HEK293T (cell line): ENCODE measurements at regions not wholly inside any gene's neighbourhood (a gene's known extent, or its start where the extent isn't known, plus 50 kb on each side); places are given as distances from the start of the nearest gene placed in this dataset.
"Not testable (repeated sequence)": the region's sequence is repeated elsewhere in the genome, so short reads cannot be mapped to it uniquely, and the experiment has no call there.

Experiments
- CTCF ChIA-PET: fragments of 350-600 bp; formaldehyde crosslinking; extraction: SDS; loops from one replicate; lab custom pipeline; 2021; ENCODE audit warnings: antibody characterized with exemption, inconsistent platforms; lab: Yijun Ruan, JAX
- POLR2A ChIA-PET: fragments of 350-600 bp; formaldehyde crosslinking; extraction: SDS; loops from one replicate; lab custom pipeline; 2020; ENCODE audit warnings: antibody characterized with exemption, inconsistent platforms; lab: Yijun Ruan, JAX
- DNase-seq: peaks from one replicate; pipeline ENCODE4 v3.0.0; 2012; ENCODE audit warnings: mixed read lengths; ENCODE audit errors: extremely low spot score
- ARNT ChIP-seq: fragments of 450-650 bp; IDR thresholded peaks from 2 replicates; pipeline ENCODE4 v1.6.1; 2017; ENCODE audit warnings: mild to moderate bottlenecking
- BHLHE40 ChIP-seq: fragments of 450-650 bp; IDR thresholded peaks from 2 replicates; pipeline ENCODE4 v1.6.1; 2016; ENCODE audit warnings: mild to moderate bottlenecking, moderate library complexity, borderline replicate concordance
- CTBP1 ChIP-seq: fragments of 450-650 bp; IDR thresholded peaks from 2 replicates; pipeline ENCODE4 v1.6.1; 2016; ENCODE audit warnings: borderline replicate concordance
- ELF4 ChIP-seq: fragments of 450-650 bp; IDR thresholded peaks from 2 replicates; pipeline ENCODE4 v1.6.1; 2017; ENCODE audit warnings: antibody characterized with exemption
- FOXA1 ChIP-seq: fragments of 450-650 bp; IDR thresholded peaks from 2 replicates; pipeline ENCODE4 v1.6.1; 2016; ENCODE audit warnings: mild to moderate bottlenecking
- FOXK2 ChIP-seq: fragments of 450-650 bp; IDR thresholded peaks from 2 replicates; pipeline ENCODE4 v1.6.1; 2016; ENCODE audit warnings: mild to moderate bottlenecking
- FOXM1 ChIP-seq: fragments of 450-650 bp; IDR thresholded peaks from 2 replicates; pipeline ENCODE4 v1.6.1; 2017; ENCODE audit warnings: mild to moderate bottlenecking, borderline replicate concordance
- HDGF ChIP-seq: fragments of 450-650 bp; IDR thresholded peaks from 2 replicates; pipeline ENCODE4 v1.6.1; 2017; ENCODE audit warnings: antibody characterized with exemption, borderline replicate concordance
- L3MBTL2 ChIP-seq: fragments of 450-650 bp; conservative IDR thresholded peaks from 2 replicates; pipeline ENCODE4 v1.6.1; 2016; ENCODE audit warnings: mild to moderate bottlenecking
- LEF1 ChIP-seq: fragments of 450-650 bp; IDR thresholded peaks from 2 replicates; pipeline ENCODE4 v1.6.1; 2017; ENCODE audit warnings: mild to moderate bottlenecking, borderline replicate concordance
- NFRKB ChIP-seq: fragments of 450-650 bp; IDR thresholded peaks from 2 replicates; pipeline ENCODE4 v1.6.1; 2016; ENCODE audit warnings: mild to moderate bottlenecking, moderate library complexity
- PKNOX1 ChIP-seq: fragments of 450-650 bp; IDR thresholded peaks from 2 replicates; pipeline ENCODE4 v1.6.1; 2016
- SP1 ChIP-seq: fragments of 450-650 bp; IDR thresholded peaks from 2 replicates; pipeline ENCODE4 v1.6.1; 2017
- SUZ12 ChIP-seq: fragments of 450-650 bp; IDR thresholded peaks from 2 replicates; pipeline ENCODE4 v1.6.1; 2016; ENCODE audit warnings: mild to moderate bottlenecking
- TARDBP ChIP-seq: fragments of 450-650 bp; IDR thresholded peaks from 2 replicates; pipeline ENCODE4 v1.6.1; 2016
- ZNF384 ChIP-seq: fragments of 450-650 bp; IDR thresholded peaks from 2 replicates; pipeline ENCODE4 v1.6.1; 2016

- POLR2A ChIA-PET = no interaction called here
- TF ChIP-seq L3MBTL2 (no peak), SUZ12 (no peak), ARNT (no peak)
- CTCF ChIA-PET = no interaction called here
- DNase-seq = no peak
Observed at GRCh38 chr5:12080761-12081160, 176.5 kb upstream of the CTNND2 start.

- DNase-seq, POLR2A ChIA-PET, CTCF ChIA-PET: not testable (repeated sequence)
Observed at GRCh38 chr5:12078286-12078685, 174.0 kb upstream of the CTNND2 start.

- no peak for DNase-seq
- CTCF ChIA-PET = no interaction called here
- TF ChIP-seq PKNOX1 (no peak), SP1 (no peak), BHLHE40 (no peak), SUZ12 (no peak), ZNF384 (no peak), FOXA1 (no peak), ELF4 (no peak), CTBP1 (no peak), ARNT (no peak), TARDBP (no peak)
- POLR2A ChIA-PET = no interaction called here
Observed at GRCh38 chr5:12073426-12073825, 169.2 kb upstream of the CTNND2 start.

GRCh38 chr5:12072441-12072840 is 168.2 kb upstream of the CTNND2 start:
- ChIA-PET POLR2A (no interaction called here), CTCF (no interaction called here)
- TF ChIP-seq TARDBP (no peak), ARNT (no peak), FOXM1 (no peak), SP1 (no peak), PKNOX1 (no peak), FOXK2 (no peak), L3MBTL2 (no peak), BHLHE40 (no peak), NFRKB (no peak), LEF1 (no peak), HDGF (no peak), FOXA1 (no peak), SUZ12 (no peak), ZNF384 (no peak), CTBP1 (no peak), ELF4 (no peak)
- DNase-seq = no peak

- CTCF ChIA-PET = no interaction called here
- TF ChIP-seq SUZ12 = no peak
- TF ChIP-seq L3MBTL2 = no peak
- no peak for TF ChIP-seq ARNT
- no peak for TF ChIP-seq FOXA1
- TF ChIP-seq CTBP1 = no peak
- no peak for TF ChIP-seq TARDBP
- TF ChIP-seq HDGF = no peak
- TF ChIP-seq NFRKB = no peak
- no peak for TF ChIP-seq FOXK2
- no peak for TF ChIP-seq SP1
- TF ChIP-seq LEF1 = no peak
- DNase-seq = no peak
- POLR2A ChIA-PET = no interaction called here
Observed at GRCh38 chr5:12071455-12071854, 167.2 kb upstream of the CTNND2 start.

GRCh38 chr5:12023614-12024241 is 119.5 kb upstream of the CTNND2 start:
- CTCF ChIA-PET = no interaction called here

GRCh38 chr5:12022444-12022843 is 118.2 kb upstream of the CTNND2 start:
- POLR2A ChIA-PET = no interaction called here
- DNase-seq = no peak
- TF ChIP-seq SUZ12 (no peak), LEF1 (no peak), PKNOX1 (no peak), FOXK2 (no peak), CTBP1 (no peak), NFRKB (no peak), HDGF (no peak), TARDBP (no peak), ZNF384 (no peak), FOXA1 (no peak), SP1 (no peak), ARNT (no peak)
- CTCF ChIA-PET = no interaction called here

More at GRCh38 chr5:12023614-12024241, 119.5 kb upstream of the CTNND2 start:
- no peak for DNase-seq
- TF ChIP-seq CTBP1 (no peak), ARNT (no peak), SUZ12 (no peak), TARDBP (no peak), BHLHE40 (no peak), PKNOX1 (no peak), ZNF384 (no peak), FOXK2 (no peak), FOXM1 (no peak), FOXA1 (no peak)
- POLR2A ChIA-PET = no interaction called here
